HG03439 (cell line): ENCODE measurements at regions not wholly inside any gene's neighbourhood (a gene's known extent, or its start where the extent isn't known, plus 50 kb on each side); places are given as distances from the start of the nearest gene placed in this dataset.

Experiments
- ATAC-seq: cut with Tn5 transposase; IDR thresholded peaks from one replicate; pipeline ENCODE4 v1.9.1; 2021; ENCODE audit warnings: mild to moderate bottlenecking, moderate library complexity; ENCODE audit not compliant: unreplicated experiment

- ATAC-seq, result no peak
Observed at GRCh38 chr2:6236317-6236716, 544.1 kb downstream of the SOX11 start.

- ATAC-seq, result no peak
Observed at GRCh38 chr2:6237039-6237660, 545.0 kb downstream of the SOX11 start.

GRCh38 chr2:6249557-6249956, 557.4 kb downstream of the SOX11 start:
- no peak for ATAC-seq

GRCh38 chr2:6254441-6254840, 562.3 kb downstream of the SOX11 start:
- no peak for ATAC-seq

- ATAC-seq, result no peak
Observed at GRCh38 chr2:6264198-6264597, 572.0 kb downstream of the SOX11 start.

GRCh38 chr2:6281524-6281923, 584.2 kb downstream of the CMPK2 start:
- no peak for ATAC-seq

GRCh38 chr2:6283259-6283658, 582.4 kb downstream of the CMPK2 start:
- ATAC-seq, result no peak

- no peak for ATAC-seq
Observed at GRCh38 chr2:6287406-6287805, 578.3 kb downstream of the CMPK2 start.

- no peak for ATAC-seq
Observed at GRCh38 chr2:6288791-6289190, 576.9 kb downstream of the CMPK2 start.

GRCh38 chr2:6290217-6291015, 575.3 kb downstream of the CMPK2 start:
- no peak for ATAC-seq

- ATAC-seq, result no peak
Observed at GRCh38 chr2:6294791-6295190, 570.9 kb downstream of the CMPK2 start.

GRCh38 chr2:6297238-6297637, 568.5 kb downstream of the CMPK2 start:
- no peak for ATAC-seq

- no peak for ATAC-seq
Observed at GRCh38 chr2:6301426-6301825, 564.3 kb downstream of the CMPK2 start.

- no peak for ATAC-seq
Observed at GRCh38 chr2:6308986-6309385, 556.7 kb downstream of the CMPK2 start.

GRCh38 chr2:6309415-6310255, 556.1 kb downstream of the CMPK2 start:
- no peak for ATAC-seq

GRCh38 chr2:6310256-6311215, 555.2 kb downstream of the CMPK2 start:
- no peak for ATAC-seq

- ATAC-seq, result no peak
Observed at GRCh38 chr2:6312367-6312766, 553.3 kb downstream of the CMPK2 start.

GRCh38 chr2:6314218-6314960, 551.3 kb downstream of the CMPK2 start:
- no peak for ATAC-seq

- no peak for ATAC-seq
Observed at GRCh38 chr2:6325616-6326015, 540.1 kb downstream of the CMPK2 start.

GRCh38 chr2:6326958-6327357, 538.7 kb downstream of the CMPK2 start:
- ATAC-seq, result no peak
